Skeletal muscle tissue (tissue), 3 donors: ENCODE measurements at regions not wholly inside any gene's neighbourhood (a gene's known extent, or its start where the extent isn't known, plus 50 kb on each side); places are given as distances from the start of the nearest gene placed in this dataset.

Experiments used
- H3K27ac ChIP-seq: one replicate; pipeline ENCODE4 v1.7.0; 2013; ENCODE audit warnings: mild to moderate bottlenecking, low read depth, low read length, inconsistent platforms
- H3K27me3 ChIP-seq, 3 donors: one replicate each; pipeline ENCODE4 v1.7.0; 2013; ENCODE audit warnings: low read length in 3 of 3; ENCODE audit not compliant: control insufficient read depth in 3 of 3, insufficient read depth in 3 of 3
- H3K36me3 ChIP-seq, 3 donors: one replicate each; pipeline ENCODE4 v1.7.0; 2013; ENCODE audit warnings: low read length in 3 of 3; ENCODE audit not compliant: control insufficient read depth in 3 of 3, insufficient read depth in 3 of 3
- H3K4me1 ChIP-seq, 3 donors: one replicate each; pipeline ENCODE4 v1.7.0; 2013; ENCODE audit warnings: low read length in 3 of 3, mild to moderate bottlenecking in 3 of 3; ENCODE audit not compliant: control insufficient read depth in 3 of 3, insufficient read depth in 3 of 3
- H3K4me3 ChIP-seq, 3 donors: one replicate each; pipeline ENCODE4 v1.7.0; 2013; ENCODE audit warnings: low read length in 3 of 3
- H3K9ac ChIP-seq, 3 donors: one replicate each; pipeline ENCODE4 v1.7.0; 2013; ENCODE audit warnings: low read length in 3 of 3, mild to moderate bottlenecking in 3 of 3, moderate library complexity in 2 of 3, low read depth in 1 of 3
- H3K9me3 ChIP-seq, 3 donors: one replicate each; pipeline ENCODE4 v1.7.0; 2013; ENCODE audit warnings: low read length in 3 of 3; ENCODE audit not compliant: control insufficient read depth in 3 of 3
- donor health status: Osteomylitis.

GRCh38 chr22:34294986-34295385 is 374.7 kb upstream of the LARGE1 start:
- Histone ChIP-seq H3K4me3 (no peak overlapping the region), H3K27me3 (no peaks in the 10 kb centered on the region), H3K36me3 (no peaks in the 10 kb centered on the region), H3K9me3 (no peaks in the 10 kb centered on the region), H3K9ac (no peak overlapping the region), H3K4me1 (no peaks in the 10 kb centered on the region), H3K27ac (no peak overlapping the region)

GRCh38 chr22:34296461-34296860 is 376.2 kb upstream of the LARGE1 start:
- Histone ChIP-seq H3K27me3 (no peaks in the 10 kb centered on the region), H3K9me3 (no peaks in the 10 kb centered on the region), H3K4me1 (no peaks in the 10 kb centered on the region), H3K4me3 (no peak overlapping the region), H3K27ac (no peak overlapping the region), H3K9ac (no peak overlapping the region), H3K36me3 (no peaks in the 10 kb centered on the region)

GRCh38 chr22:34297536-34298120 is 377.4 kb upstream of the LARGE1 start:
- no peaks in the 10 kb centered on the region for H3K27me3 ChIP-seq
- no peaks in the 10 kb centered on the region for H3K4me1 ChIP-seq
- no peak overlapping the region for H3K4me3 ChIP-seq

GRCh38 chr22:34299496-34299895 is 379.2 kb upstream of the LARGE1 start:
- Histone ChIP-seq H3K9ac (no peak overlapping the region), H3K36me3 (no peaks in the 10 kb centered on the region), H3K4me3 (no peak overlapping the region), H3K9me3 (no peaks in the 10 kb centered on the region), H3K27ac (no peak overlapping the region), H3K27me3 (no peaks in the 10 kb centered on the region), H3K4me1 (no peaks in the 10 kb centered on the region)

More at GRCh38 chr22:34297536-34298120, 377.4 kb upstream of the LARGE1 start:
- no peaks in the 10 kb centered on the region for H3K9me3 ChIP-seq
- H3K9ac ChIP-seq, result no peak overlapping the region
- no peaks in the 10 kb centered on the region for H3K36me3 ChIP-seq
- H3K27ac ChIP-seq, result no peak overlapping the region

- Histone ChIP-seq H3K9ac (no peak overlapping the region), H3K9me3 (no peaks in the 10 kb centered on the region), H3K27me3 (no peaks in the 10 kb centered on the region), H3K36me3 (no peaks in the 10 kb centered on the region), H3K4me3 (no peak overlapping the region), H3K27ac (no peak overlapping the region), H3K4me1 (no peaks in the 10 kb centered on the region)
Measured at GRCh38 chr22:34301569-34301968, 381.3 kb upstream of the LARGE1 start.

GRCh38 chr22:34303656-34304055 is 383.4 kb upstream of the LARGE1 start:
- Histone ChIP-seq H3K9me3 (no peaks in the 10 kb centered on the region), H3K27me3 (no peaks in the 10 kb centered on the region), H3K4me1 (no peaks in the 10 kb centered on the region), H3K36me3 (no peaks in the 10 kb centered on the region), H3K27ac (no peak overlapping the region), H3K9ac (no peak overlapping the region), H3K4me3 (no peak overlapping the region)

GRCh38 chr22:34306361-34306760 is 386.1 kb upstream of the LARGE1 start:
- no peak overlapping the region for H3K4me3 ChIP-seq
- H3K27ac ChIP-seq, result no peak overlapping the region
- no peak overlapping the region for H3K9ac ChIP-seq
- H3K9me3 ChIP-seq, result no peaks in the 10 kb centered on the region
- no peaks in the 10 kb centered on the region for H3K36me3 ChIP-seq
- H3K4me1 ChIP-seq, result no peaks in the 10 kb centered on the region
- H3K27me3 ChIP-seq, result no peaks in the 10 kb centered on the region

- H3K4me1 ChIP-seq, result no peaks in the 10 kb centered on the region
- H3K36me3 ChIP-seq, result no peaks in the 10 kb centered on the region
- H3K27me3 ChIP-seq, result no peaks in the 10 kb centered on the region
- H3K27ac ChIP-seq, result no peak overlapping the region
- no peaks in the 10 kb centered on the region for H3K9me3 ChIP-seq
- H3K9ac ChIP-seq, result no peak overlapping the region
- no peak overlapping the region for H3K4me3 ChIP-seq
Measured at GRCh38 chr22:34308101-34308500, 387.8 kb upstream of the LARGE1 start.

GRCh38 chr22:34319346-34319745 is 399.1 kb upstream of the LARGE1 start:
- Histone ChIP-seq H3K36me3 (no peaks in the 10 kb centered on the region), H3K27me3 (peaks cover 0 to 3% (median 0%) of the 10 kb centered on the region in 3 donors), H3K9me3 (no peaks in the 10 kb centered on the region), H3K4me1 (no peaks in the 10 kb centered on the region), H3K27ac (no peak overlapping the region), H3K4me3 (no peak overlapping the region), H3K9ac (no peak overlapping the region)

GRCh38 chr22:34324763-34325162 is 404.5 kb upstream of the LARGE1 start:
- no peak overlapping the region for H3K9ac ChIP-seq
- H3K27ac ChIP-seq, result no peak overlapping the region
- H3K4me3 ChIP-seq, result no peak overlapping the region
- H3K27me3 ChIP-seq, result no peaks in the 10 kb centered on the region
- H3K9me3 ChIP-seq, result no peaks in the 10 kb centered on the region
- H3K4me1 ChIP-seq, result no peaks in the 10 kb centered on the region
- no peaks in the 10 kb centered on the region for H3K36me3 ChIP-seq

- H3K27ac ChIP-seq, result no peak overlapping the region
- no peaks in the 10 kb centered on the region for H3K9me3 ChIP-seq
- no peaks in the 10 kb centered on the region for H3K36me3 ChIP-seq
- no peaks in the 10 kb centered on the region for H3K27me3 ChIP-seq
- no peaks in the 10 kb centered on the region for H3K4me1 ChIP-seq
- H3K9ac ChIP-seq, result no peak overlapping the region
- H3K4me3 ChIP-seq, result no peak overlapping the region
Measured at GRCh38 chr22:34326901-34327300, 406.6 kb upstream of the LARGE1 start.
